ENCODE measurements at regions not wholly inside any gene's neighbourhood (a gene's known extent, or its start where the extent isn't known, plus 50 kb on each side); places are given as distances from the start of the nearest gene placed in this dataset.

GRCh38 chr9:1708219-1708618 is 306.9 kb upstream of the SMARCA2 start:
- DNase-seq, result no peak
- Mint-ChIP-seq H3K4me1 (no peaks in the 10 kb centered on the region), H3K36me3 (ENCODE audit: low read depth) (no peaks in the 10 kb centered on the region), H3K4me3 (no peak overlapping the region), H3K27ac (no peak overlapping the region), H3K27me3 (peaks cover 47% of the 10 kb centered on the region)
- ATAC-seq, result no peak
- no peaks in the 10 kb centered on the region for H3K9me3 ChIP-seq (ENCODE audit: control insufficient read depth, low read length, poor library complexity, severe bottlenecking)

- ATAC-seq (no peak), DNase-seq (no peak)
- no peak overlapping the region for H3K4me3 Mint-ChIP-seq
- H3K36me3 Mint-ChIP-seq (ENCODE audit: low read depth), result no peaks in the 10 kb centered on the region
- H3K4me1 Mint-ChIP-seq, result no peaks in the 10 kb centered on the region
- peaks cover 40% of the 10 kb centered on the region for H3K27me3 Mint-ChIP-seq
- H3K9me3 ChIP-seq (ENCODE audit: control insufficient read depth, low read length, poor library complexity, severe bottlenecking), result no peaks in the 10 kb centered on the region
- H3K27ac Mint-ChIP-seq, result no peak overlapping the region
These were observed 305.8 kb upstream of the SMARCA2 start for GRCh38 chr9:1709347-1709746.

GRCh38 chr9:1712861-1713450 is 302.2 kb upstream of the SMARCA2 start:
- Mint-ChIP-seq H3K27ac (no peak overlapping the region), H3K4me3 (no peak overlapping the region), H3K27me3 (peaks cover 46% of the 10 kb centered on the region), H3K36me3 (ENCODE audit: low read depth) (no peaks in the 10 kb centered on the region), H3K4me1 (no peaks in the 10 kb centered on the region)
- no peak for DNase-seq
- H3K9me3 ChIP-seq (ENCODE audit: control insufficient read depth, low read length, poor library complexity, severe bottlenecking), result no peaks in the 10 kb centered on the region
- no peak for ATAC-seq

- no peak for ATAC-seq
- H3K36me3 Mint-ChIP-seq (ENCODE audit: low read depth), result no peaks in the 10 kb centered on the region
- H3K4me3 Mint-ChIP-seq, result no peak overlapping the region
- no peaks in the 10 kb centered on the region for H3K9me3 ChIP-seq (ENCODE audit: control insufficient read depth, low read length, poor library complexity, severe bottlenecking)
- no peaks in the 10 kb centered on the region for H3K4me1 Mint-ChIP-seq
- DNase-seq, result no peak
- H3K27ac Mint-ChIP-seq, result no peak overlapping the region
- peaks cover 40% of the 10 kb centered on the region for H3K27me3 Mint-ChIP-seq
These were observed 301.3 kb upstream of the SMARCA2 start for GRCh38 chr9:1713841-1714240.

GRCh38 chr9:1717882-1718281 is 297.3 kb upstream of the SMARCA2 start:
- H3K4me3 Mint-ChIP-seq, result no peak overlapping the region
- no peak for ATAC-seq

GRCh38 chr9:1718836-1719235 is 296.3 kb upstream of the SMARCA2 start:
- DNase-seq (no peak), ATAC-seq (no peak)
- Mint-ChIP-seq H3K4me3 (no peak overlapping the region), H3K4me1 (no peaks in the 10 kb centered on the region), H3K36me3 (ENCODE audit: low read depth) (peaks cover 2% of the 10 kb centered on the region), H3K27ac (no peak overlapping the region), H3K27me3 (peaks cover 27% of the 10 kb centered on the region)
- H3K9me3 ChIP-seq (ENCODE audit: control insufficient read depth, low read length, poor library complexity, severe bottlenecking), result no peaks in the 10 kb centered on the region

More at GRCh38 chr9:1717882-1718281, 297.3 kb upstream of the SMARCA2 start:
- Mint-ChIP-seq H3K36me3 (ENCODE audit: low read depth) (no peaks in the 10 kb centered on the region), H3K27me3 (peaks cover 21% of the 10 kb centered on the region), H3K27ac (no peak overlapping the region), H3K4me1 (no peaks in the 10 kb centered on the region)
- DNase-seq, result no peak
- no peaks in the 10 kb centered on the region for H3K9me3 ChIP-seq (ENCODE audit: control insufficient read depth, low read length, poor library complexity, severe bottlenecking)

- ATAC-seq (no peak), DNase-seq (no peak)
- H3K4me1 Mint-ChIP-seq, result no peaks in the 10 kb centered on the region
- peaks cover 12% of the 10 kb centered on the region for H3K27me3 Mint-ChIP-seq
- peaks cover 2% of the 10 kb centered on the region for H3K36me3 Mint-ChIP-seq (ENCODE audit: low read depth)
- H3K9me3 ChIP-seq (ENCODE audit: control insufficient read depth, low read length, poor library complexity, severe bottlenecking), result no peaks in the 10 kb centered on the region
- H3K27ac Mint-ChIP-seq, result no peak overlapping the region
- no peak overlapping the region for H3K4me3 Mint-ChIP-seq
These were observed 294.0 kb upstream of the SMARCA2 start for GRCh38 chr9:1721196-1721595.

- DNase-seq (no peak), ATAC-seq (no peak)
- Mint-ChIP-seq H3K4me1 (peaks cover 3% of the 10 kb centered on the region), H3K27me3 (peaks cover 12% of the 10 kb centered on the region), H3K27ac (no peak overlapping the region), H3K36me3 (ENCODE audit: low read depth) (peaks cover 2% of the 10 kb centered on the region), H3K4me3 (no peak overlapping the region)
- no peaks in the 10 kb centered on the region for H3K9me3 ChIP-seq (ENCODE audit: control insufficient read depth, low read length, poor library complexity, severe bottlenecking)
These were observed 292.7 kb upstream of the SMARCA2 start for GRCh38 chr9:1722404-1722803.

- no peaks in the 10 kb centered on the region for H3K9me3 ChIP-seq (ENCODE audit: control insufficient read depth, low read length, poor library complexity, severe bottlenecking)
- H3K4me1 Mint-ChIP-seq, result peaks cover 3% of the 10 kb centered on the region
- no peak overlapping the region for H3K4me3 Mint-ChIP-seq
These were observed 291.6 kb upstream of the SMARCA2 start for GRCh38 chr9:1723522-1724015.

GRCh38 chr9:1726993-1727759 is 288.0 kb upstream of the SMARCA2 start:
- H3K4me1 Mint-ChIP-seq, result peaks cover 6% of the 10 kb centered on the region
- DNase-seq (no peak), ATAC-seq (no peak)
- no peaks in the 10 kb centered on the region for H3K9me3 ChIP-seq (ENCODE audit: control insufficient read depth, low read length, poor library complexity, severe bottlenecking)
- no peak overlapping the region for H3K27ac Mint-ChIP-seq
- H3K27me3 Mint-ChIP-seq, result peaks cover 30% of the 10 kb centered on the region
- H3K4me3 Mint-ChIP-seq, result no peak overlapping the region
- H3K36me3 Mint-ChIP-seq (ENCODE audit: low read depth), result peaks cover 2% of the 10 kb centered on the region

More at GRCh38 chr9:1723522-1724015, 291.6 kb upstream of the SMARCA2 start:
- Mint-ChIP-seq H3K27ac (no peak overlapping the region), H3K36me3 (ENCODE audit: low read depth) (peaks cover 2% of the 10 kb centered on the region), H3K27me3 (peaks cover 12% of the 10 kb centered on the region)
- no peak for ATAC-seq
- DNase-seq, result no peak

GRCh38 chr9:1729631-1730030 is 285.5 kb upstream of the SMARCA2 start:
- H3K27me3 Mint-ChIP-seq, result peaks cover 24% of the 10 kb centered on the region
- ATAC-seq, result no peak

GRCh38 chr9:1732670-1733069 is 282.5 kb upstream of the SMARCA2 start:
- no peaks in the 10 kb centered on the region for H3K36me3 Mint-ChIP-seq (ENCODE audit: low read depth)
- no peak overlapping the region for H3K4me3 Mint-ChIP-seq
- no peak overlapping the region for H3K27ac Mint-ChIP-seq
- ATAC-seq, result no peak
- H3K27me3 Mint-ChIP-seq, result peaks cover 23% of the 10 kb centered on the region
- H3K9me3 ChIP-seq (ENCODE audit: control insufficient read depth, low read length, poor library complexity, severe bottlenecking), result no peaks in the 10 kb centered on the region
- peaks cover 3% of the 10 kb centered on the region for H3K4me1 Mint-ChIP-seq
- no peak for DNase-seq

More at GRCh38 chr9:1729631-1730030, 285.5 kb upstream of the SMARCA2 start:
- H3K9me3 ChIP-seq (ENCODE audit: control insufficient read depth, low read length, poor library complexity, severe bottlenecking), result no peaks in the 10 kb centered on the region
- Mint-ChIP-seq H3K4me1 (peaks cover 6% of the 10 kb centered on the region), H3K36me3 (ENCODE audit: low read depth) (no peaks in the 10 kb centered on the region), H3K4me3 (no peak overlapping the region), H3K27ac (no peak overlapping the region)
- DNase-seq, result no peak

GRCh38 chr9:1738511-1739100 is 276.5 kb upstream of the SMARCA2 start:
- Mint-ChIP-seq H3K27ac (no peak overlapping the region), H3K27me3 (peaks cover 22% of the 10 kb centered on the region), H3K36me3 (ENCODE audit: low read depth) (no peaks in the 10 kb centered on the region), H3K4me3 (no peak overlapping the region), H3K4me1 (no peaks in the 10 kb centered on the region)
- DNase-seq (no peak), ATAC-seq (no peak)
- H3K9me3 ChIP-seq (ENCODE audit: control insufficient read depth, low read length, poor library complexity, severe bottlenecking), result no peaks in the 10 kb centered on the region
